CD14-positive monocyte (primary cell): ENCODE measurements at regions not wholly inside any gene's neighbourhood (a gene's known extent, or its start where the extent isn't known, plus 50 kb on each side); places are given as distances from the start of the nearest gene placed in this dataset.

ENCODE experiments used
- DNase-seq, 3 donors: peaks; one replicate each; pipeline ENCODE4 v3.0.0-alpha.2; 2011 to 2022
- H2AFZ ChIP-seq: 2 replicates; pipeline ENCODE4 v1.6.0; 2012; ENCODE audit warnings: mild to moderate bottlenecking, low read depth, low read length, inconsistent platforms; ENCODE audit not compliant: insufficient read depth, poor library complexity, severe bottlenecking
- H3K27ac ChIP-seq, 2 donors: 1 replicate in 1 of 2; 2 replicates in 1 of 2; pipeline ENCODE4 v1.5.1; 2012 to 2013; ENCODE audit warnings: low read length in 2 of 2, control low read depth in 1 of 2, inconsistent platforms in 1 of 2, low read depth in 1 of 2, mild to moderate bottlenecking in 1 of 2
- H3K27me3 ChIP-seq, 2 donors: one replicate each; pipeline versions ENCODE4 v1.6.0 to v1.6.1; 2011 to 2013; ENCODE audit warnings: low read length in 2 of 2; ENCODE audit not compliant: control insufficient read depth in 2 of 2, insufficient read depth in 2 of 2
- H3K36me3 ChIP-seq, 2 donors: replicated peaks in 1 of 2; 1 replicate in 1 of 2; 2 replicates in 1 of 2; pipeline versions ENCODE4 v1.5.1 to v1.6.1; 2012 to 2013; ENCODE audit warnings: low read length in 2 of 2, control low read depth in 1 of 2, inconsistent platforms in 1 of 2, mild to moderate bottlenecking in 1 of 2; ENCODE audit not compliant: insufficient read depth in 2 of 2, control insufficient read depth in 1 of 2
- H3K4me1 ChIP-seq, 2 donors: 1 replicate in 1 of 2; 2 replicates in 1 of 2; pipeline versions ENCODE4 v1.5.1 to v1.6.1; 2012 to 2013; ENCODE audit warnings: low read length in 2 of 2, control low read depth in 1 of 2, inconsistent platforms in 1 of 2, mild to moderate bottlenecking in 1 of 2, moderate library complexity in 1 of 2; ENCODE audit not compliant: insufficient read depth in 2 of 2, control insufficient read depth in 1 of 2
- H3K4me2 ChIP-seq: replicated peaks from 2 replicates; pipeline ENCODE3; 2012; ENCODE audit warnings: low read length, moderate library complexity, mild to moderate bottlenecking; ENCODE audit not compliant: poor library complexity, severe bottlenecking; ENCODE audit errors: extremely low read depth
- H3K4me3 ChIP-seq, 3 experiments: fragments of 200-600 bp in 1 of 3; sonication (generic) in 1 of 3; replicated peaks in 1 of 3; 1 replicate in 2 of 3; 2 replicates in 1 of 3; pipeline ENCODE4 v1.5.1; 2011 to 2013; ENCODE audit warnings: low read length in 3 of 3, mild to moderate bottlenecking in 3 of 3, control low read depth in 2 of 3, low read depth in 2 of 3, inconsistent platforms in 1 of 3, moderate library complexity in 1 of 3
- H3K79me2 ChIP-seq: 2 replicates; pipeline ENCODE4 v1.6.0; 2012; ENCODE audit warnings: mild to moderate bottlenecking, control low read depth, inconsistent platforms, low read length, moderate library complexity; ENCODE audit not compliant: insufficient read depth
- H3K9ac ChIP-seq: 2 replicates; pipeline ENCODE4 v1.6.0; 2017; ENCODE audit warnings: low read length, mild to moderate bottlenecking; ENCODE audit not compliant: insufficient read depth, poor library complexity, severe bottlenecking
- H3K9me3 ChIP-seq, 2 donors: replicated peaks in 1 of 2; 1 replicate in 1 of 2; 2 replicates in 1 of 2; pipeline versions ENCODE4 v1.5.1 to v1.6.1; 2012 to 2013; ENCODE audit warnings: low read length in 2 of 2, control low read depth in 1 of 2; ENCODE audit not compliant: control insufficient read depth in 1 of 2, insufficient read depth in 1 of 2
- H4K20me1 ChIP-seq: 2 replicates; pipeline ENCODE4 v1.6.0; 2012; ENCODE audit warnings: mild to moderate bottlenecking, low read length, control low read depth, moderate library complexity; ENCODE audit not compliant: insufficient read depth
- H3K27ac Mint-ChIP-seq, 7 donors: one replicate each; pipeline ENCODE4 v1.8.0; 2020; ENCODE audit warnings: mild to moderate bottlenecking in 7 of 7, mixed read lengths in 7 of 7, moderate library complexity in 6 of 7, inconsistent platforms in 2 of 7
- H3K27me3 Mint-ChIP-seq, 3 donors: one replicate each; pipeline ENCODE4 v1.8.0; 2021 to 2022; ENCODE audit warnings: low read depth in 3 of 3, mild to moderate bottlenecking in 3 of 3, mixed read lengths in 3 of 3, moderate library complexity in 3 of 3, inconsistent platforms in 1 of 3
- H3K36me3 Mint-ChIP-seq, 2 donors: one replicate each; pipeline ENCODE4 v1.8.0; 2020; ENCODE audit warnings: mixed read lengths in 2 of 2, inconsistent platforms in 1 of 2, mild to moderate bottlenecking in 1 of 2
- H3K4me1 Mint-ChIP-seq: one replicate; pipeline ENCODE4 v1.8.0; 2020; ENCODE audit warnings: mild to moderate bottlenecking, mixed read lengths
- H3K4me3 Mint-ChIP-seq, 2 donors: one replicate each; pipeline ENCODE4 v1.8.0; 2020; ENCODE audit warnings: mild to moderate bottlenecking in 2 of 2, mixed read lengths in 2 of 2, moderate library complexity in 1 of 2
- H3K9me3 Mint-ChIP-seq, 7 donors: one replicate each; pipeline ENCODE4 v1.8.0; 2020 to 2022; ENCODE audit warnings: mixed read lengths in 7 of 7, mild to moderate bottlenecking in 6 of 7, moderate library complexity in 6 of 7, inconsistent platforms in 2 of 7
- WGBS: methylation state at CpG from one replicate; pipeline ENCODE4 v1.1.5; 2013; ENCODE audit warnings: missing lambda C conversion rate; ENCODE audit not compliant: insufficient coverage; 5-methylcytosine and 5-hydroxymethylcytosine counted together
- intact Hi-C, 2 donors: fragments of 100-400 bp; cut with micrococcal nuclease; formaldehyde crosslinking; loops; one replicate each; pipeline versions ENCODE4 v1.15.0 to v1.15.1; 2023
- TF ChIP-seq, protein P1 (sequence below): fragments of 200-600 bp; IDR thresholded peaks from one replicate; pipeline ENCODE4 v1.8.0; 2022; ENCODE audit warnings: antibody characterized with exemption, mild to moderate bottlenecking

DNA sequence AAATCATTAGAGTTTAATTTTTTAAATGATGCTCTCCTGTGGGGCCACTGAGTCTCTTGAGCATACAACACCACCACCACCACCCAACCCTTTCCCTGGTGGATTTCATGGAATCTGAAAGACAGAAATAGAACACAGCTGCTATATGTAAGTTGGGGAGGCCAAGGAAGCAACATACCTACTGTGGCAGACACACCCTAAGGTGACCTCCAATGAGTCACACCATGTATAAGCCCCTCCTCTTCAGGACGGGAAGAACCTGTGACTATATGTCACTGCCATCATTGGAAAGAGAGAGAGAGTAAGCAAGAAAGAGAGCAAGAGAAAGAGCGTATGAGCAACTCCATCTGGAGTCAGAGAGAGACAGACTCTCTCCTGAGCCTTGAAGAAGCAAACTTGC is 172.4 kb upstream of the NFE2L3 start:
- H3K27me3 Mint-ChIP-seq = peaks cover 8 to 12% (median 12%) of the 10 kb centered on the region in 3 donors
- H3K9ac ChIP-seq = no peak overlapping the region
- H3K36me3 Mint-ChIP-seq = no peaks in the 10 kb centered on the region
- H3K27me3 ChIP-seq = peaks cover 2 to 11% of the 10 kb centered on the region in 2 donors
- no peaks in the 10 kb centered on the region for H3K36me3 ChIP-seq
- no peak overlapping the region for H3K4me3 ChIP-seq
- H3K4me1 ChIP-seq = no peaks in the 10 kb centered on the region
- H3K27ac ChIP-seq = no peak overlapping the region
- DNase-seq = no peak
- H3K9me3 ChIP-seq = peaks cover 5 to 8% of the 10 kb centered on the region in 2 donors
- intact Hi-C loops = no loop called here
- no peaks in the 10 kb centered on the region for H3K4me1 Mint-ChIP-seq
- no peak overlapping the region for H3K4me2 ChIP-seq
- no peaks in the 10 kb centered on the region for H3K79me2 ChIP-seq
- peaks cover 11 to 25% (median 20%) of the 10 kb centered on the region in 7 donors for H3K9me3 Mint-ChIP-seq
- 100% methylated on average over 1 of the region's 2 CpGs for WGBS
- no peak overlapping the region for H3K27ac Mint-ChIP-seq
- H4K20me1 ChIP-seq = no peaks in the 10 kb centered on the region
- TF ChIP-seq, protein P1, sequence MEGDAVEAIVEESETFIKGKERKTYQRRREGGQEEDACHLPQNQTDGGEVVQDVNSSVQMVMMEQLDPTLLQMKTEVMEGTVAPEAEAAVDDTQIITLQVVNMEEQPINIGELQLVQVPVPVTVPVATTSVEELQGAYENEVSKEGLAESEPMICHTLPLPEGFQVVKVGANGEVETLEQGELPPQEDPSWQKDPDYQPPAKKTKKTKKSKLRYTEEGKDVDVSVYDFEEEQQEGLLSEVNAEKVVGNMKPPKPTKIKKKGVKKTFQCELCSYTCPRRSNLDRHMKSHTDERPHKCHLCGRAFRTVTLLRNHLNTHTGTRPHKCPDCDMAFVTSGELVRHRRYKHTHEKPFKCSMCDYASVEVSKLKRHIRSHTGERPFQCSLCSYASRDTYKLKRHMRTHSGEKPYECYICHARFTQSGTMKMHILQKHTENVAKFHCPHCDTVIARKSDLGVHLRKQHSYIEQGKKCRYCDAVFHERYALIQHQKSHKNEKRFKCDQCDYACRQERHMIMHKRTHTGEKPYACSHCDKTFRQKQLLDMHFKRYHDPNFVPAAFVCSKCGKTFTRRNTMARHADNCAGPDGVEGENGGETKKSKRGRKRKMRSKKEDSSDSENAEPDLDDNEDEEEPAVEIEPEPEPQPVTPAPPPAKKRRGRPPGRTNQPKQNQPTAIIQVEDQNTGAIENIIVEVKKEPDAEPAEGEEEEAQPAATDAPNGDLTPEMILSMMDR = no peak
- no peak overlapping the region for H3K4me3 Mint-ChIP-seq
- no peak overlapping the region for H2AFZ ChIP-seq

DNA sequence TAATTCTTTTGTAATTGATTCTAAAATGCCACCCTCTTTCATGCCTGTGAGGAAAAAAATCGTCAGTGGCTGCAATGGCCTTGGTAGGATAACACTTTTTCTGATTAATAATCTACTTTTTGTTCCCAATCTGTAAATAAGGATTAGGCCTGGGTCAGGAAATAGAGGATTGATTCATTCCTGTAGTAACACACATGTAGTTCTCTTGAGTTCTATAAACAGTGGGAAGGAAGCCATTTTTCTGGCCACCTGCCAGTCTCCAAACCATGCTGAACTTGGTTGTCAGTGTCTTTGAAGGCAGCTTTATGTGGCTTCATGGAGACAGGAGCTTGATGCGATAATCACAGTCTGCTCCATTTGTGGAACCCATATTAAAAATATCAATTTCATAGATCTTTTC is 169.3 kb upstream of the NFE2L3 start:
- Histone ChIP-seq H3K4me2 (no peak overlapping the region), H3K4me1 (no peaks in the 10 kb centered on the region), H3K27ac (no peak overlapping the region), H3K79me2 (no peaks in the 10 kb centered on the region), H3K36me3 (no peaks in the 10 kb centered on the region), H3K27me3 (peaks cover 8 to 17% of the 10 kb centered on the region in 2 donors), H3K4me3 (no peak overlapping the region), H3K9ac (no peak overlapping the region), H3K9me3 (no peaks in the 10 kb centered on the region), H2AFZ (no peak overlapping the region), H4K20me1 (no peaks in the 10 kb centered on the region)
- intact Hi-C loops = no loop called here
- peaks cover 19 to 28% (median 19%) of the 10 kb centered on the region in 3 donors for H3K27me3 Mint-ChIP-seq
- H3K4me3 Mint-ChIP-seq = no peak overlapping the region
- peaks cover under 1 to 9% (median 5%) of the 10 kb centered on the region in 7 donors for H3K9me3 Mint-ChIP-seq
- no peaks in the 10 kb centered on the region for H3K4me1 Mint-ChIP-seq
- no CpG with 5 or more reads among the region's 2 CpGs for WGBS
- no peak for DNase-seq
- TF ChIP-seq, protein P1 = no peak
- no peaks in the 10 kb centered on the region for H3K36me3 Mint-ChIP-seq
- no peak overlapping the region for H3K27ac Mint-ChIP-seq
